ENCODE measurements at regions not wholly inside any gene's neighbourhood (a gene's known extent, or its start where the extent isn't known, plus 50 kb on each side); places are given as distances from the start of the nearest gene placed in this dataset.

- no peak overlapping the region for H3K9ac ChIP-seq (ENCODE audit: low read depth in 1 of 2, low read length in 2 of 2)
- H3K36me3 ChIP-seq (ENCODE audit: control insufficient read depth in 1 of 2, insufficient read depth in 2 of 2, low read length in 2 of 2) = no peaks in the 10 kb centered on the region
- H3K4me3 ChIP-seq (ENCODE audit: low read depth in 1 of 2, low read length in 2 of 2) = no peak overlapping the region
- H3K9me3 ChIP-seq (ENCODE audit: control insufficient read depth in 1 of 2, low read length in 2 of 2) = no peaks in the 10 kb centered on the region
- H3K27ac ChIP-seq (ENCODE audit: low read depth, low read length) = no peak overlapping the region
- peaks cover 4 to 9% of the 10 kb centered on the region in 2 donors for H3K27me3 ChIP-seq (ENCODE audit: control insufficient read depth in 1 of 2, insufficient read depth in 2 of 2, low read length in 2 of 2)
- H3K4me1 ChIP-seq (ENCODE audit: control insufficient read depth in 1 of 2, insufficient read depth in 2 of 2, low read length in 2 of 2) = peaks cover 13 to 18% of the 10 kb centered on the region in 2 donors
These were observed 65.5 kb upstream of the RXRA start for GRCh38 chr9:134260801-134261200.

GRCh38 chr9:134262035-134262434 is 64.2 kb upstream of the RXRA start:
- H3K9me3 ChIP-seq (ENCODE audit: control insufficient read depth in 1 of 2, low read length in 2 of 2) = no peaks in the 10 kb centered on the region
- peaks cover 13 to 18% of the 10 kb centered on the region in 2 donors for H3K4me1 ChIP-seq (ENCODE audit: control insufficient read depth in 1 of 2, insufficient read depth in 2 of 2, low read length in 2 of 2)

GRCh38 chr9:134263596-134263995 is 62.7 kb upstream of the RXRA start:
- Histone ChIP-seq H3K4me1 (ENCODE audit: control insufficient read depth in 1 of 2, insufficient read depth in 2 of 2, low read length in 2 of 2) (peaks cover 24% of the 10 kb centered on the region in 2 donors), H3K9ac (ENCODE audit: low read depth in 1 of 2, low read length in 2 of 2) (no peak overlapping the region)

More at GRCh38 chr9:134262035-134262434, 64.2 kb upstream of the RXRA start:
- H3K4me3 ChIP-seq (ENCODE audit: low read depth in 1 of 2, low read length in 2 of 2) = no peak overlapping the region
- peaks cover 4 to 9% of the 10 kb centered on the region in 2 donors for H3K27me3 ChIP-seq (ENCODE audit: control insufficient read depth in 1 of 2, insufficient read depth in 2 of 2, low read length in 2 of 2)
- H3K36me3 ChIP-seq (ENCODE audit: control insufficient read depth in 1 of 2, insufficient read depth in 2 of 2, low read length in 2 of 2) = no peaks in the 10 kb centered on the region
- H3K9ac ChIP-seq (ENCODE audit: low read depth in 1 of 2, low read length in 2 of 2) = no peak overlapping the region
- no peak overlapping the region for H3K27ac ChIP-seq (ENCODE audit: low read depth, low read length)

GRCh38 chr9:134264169-134264568 is 62.1 kb upstream of the RXRA start:
- H3K36me3 ChIP-seq (ENCODE audit: control insufficient read depth in 1 of 2, insufficient read depth in 2 of 2, low read length in 2 of 2) = no peaks in the 10 kb centered on the region
- H3K9me3 ChIP-seq (ENCODE audit: control insufficient read depth in 1 of 2, low read length in 2 of 2) = no peaks in the 10 kb centered on the region
- H3K4me3 ChIP-seq (ENCODE audit: low read depth in 1 of 2, low read length in 2 of 2) = no peak overlapping the region
- peaks cover 24 to 27% of the 10 kb centered on the region in 2 donors for H3K4me1 ChIP-seq (ENCODE audit: control insufficient read depth in 1 of 2, insufficient read depth in 2 of 2, low read length in 2 of 2)
- H3K27me3 ChIP-seq (ENCODE audit: control insufficient read depth in 1 of 2, insufficient read depth in 2 of 2, low read length in 2 of 2) = peaks cover 4 to 9% of the 10 kb centered on the region in 2 donors
- no peak overlapping the region for H3K9ac ChIP-seq (ENCODE audit: low read depth in 1 of 2, low read length in 2 of 2)
- H3K27ac ChIP-seq (ENCODE audit: low read depth, low read length) = no peak overlapping the region

More at GRCh38 chr9:134263596-134263995, 62.7 kb upstream of the RXRA start:
- Histone ChIP-seq H3K4me3 (ENCODE audit: low read depth in 1 of 2, low read length in 2 of 2) (no peak overlapping the region), H3K36me3 (ENCODE audit: control insufficient read depth in 1 of 2, insufficient read depth in 2 of 2, low read length in 2 of 2) (no peaks in the 10 kb centered on the region), H3K27me3 (ENCODE audit: control insufficient read depth in 1 of 2, insufficient read depth in 2 of 2, low read length in 2 of 2) (peaks cover 4 to 9% of the 10 kb centered on the region in 2 donors), H3K27ac (ENCODE audit: low read depth, low read length) (no peak overlapping the region), H3K9me3 (ENCODE audit: control insufficient read depth in 1 of 2, low read length in 2 of 2) (no peaks in the 10 kb centered on the region)

GRCh38 chr9:134265078-134265477 is 61.2 kb upstream of the RXRA start:
- no peak overlapping the region for H3K4me3 ChIP-seq (ENCODE audit: low read depth in 1 of 2, low read length in 2 of 2)
- no peaks in the 10 kb centered on the region for H3K9me3 ChIP-seq (ENCODE audit: control insufficient read depth in 1 of 2, low read length in 2 of 2)
- no peak overlapping the region for H3K27ac ChIP-seq (ENCODE audit: low read depth, low read length)
- H3K4me1 ChIP-seq (ENCODE audit: control insufficient read depth in 1 of 2, insufficient read depth in 2 of 2, low read length in 2 of 2) = peaks cover 24 to 27% of the 10 kb centered on the region in 2 donors
- no peaks in the 10 kb centered on the region for H3K36me3 ChIP-seq (ENCODE audit: control insufficient read depth in 1 of 2, insufficient read depth in 2 of 2, low read length in 2 of 2)
- peaks cover 4 to 9% of the 10 kb centered on the region in 2 donors for H3K27me3 ChIP-seq (ENCODE audit: control insufficient read depth in 1 of 2, insufficient read depth in 2 of 2, low read length in 2 of 2)
- H3K9ac ChIP-seq (ENCODE audit: low read depth in 1 of 2, low read length in 2 of 2) = no peak overlapping the region

- H3K27me3 ChIP-seq (ENCODE audit: control insufficient read depth in 1 of 2, insufficient read depth in 2 of 2, low read length in 2 of 2) = peaks cover 4 to 9% of the 10 kb centered on the region in 2 donors
- H3K4me1 ChIP-seq (ENCODE audit: control insufficient read depth in 1 of 2, insufficient read depth in 2 of 2, low read length in 2 of 2) = peaks cover 24 to 27% of the 10 kb centered on the region in 2 donors
- H3K9me3 ChIP-seq (ENCODE audit: control insufficient read depth in 1 of 2, low read length in 2 of 2) = no peaks in the 10 kb centered on the region
- no peak overlapping the region for H3K27ac ChIP-seq (ENCODE audit: low read depth, low read length)
- no peak overlapping the region for H3K9ac ChIP-seq (ENCODE audit: low read depth in 1 of 2, low read length in 2 of 2)
- H3K4me3 ChIP-seq (ENCODE audit: low read depth in 1 of 2, low read length in 2 of 2) = no peak overlapping the region
- no peaks in the 10 kb centered on the region for H3K36me3 ChIP-seq (ENCODE audit: control insufficient read depth in 1 of 2, insufficient read depth in 2 of 2, low read length in 2 of 2)
These were observed 59.8 kb upstream of the RXRA start for GRCh38 chr9:134266418-134266817.

GRCh38 chr9:134267305-134267880 is 58.9 kb upstream of the RXRA start:
- Histone ChIP-seq H3K4me1 (ENCODE audit: control insufficient read depth in 1 of 2, insufficient read depth in 2 of 2, low read length in 2 of 2) (peaks cover 24 to 27% of the 10 kb centered on the region in 2 donors), H3K27me3 (ENCODE audit: control insufficient read depth in 1 of 2, insufficient read depth in 2 of 2, low read length in 2 of 2) (peaks cover 7 to 9% of the 10 kb centered on the region in 2 donors), H3K9me3 (ENCODE audit: control insufficient read depth in 1 of 2, low read length in 2 of 2) (no peaks in the 10 kb centered on the region), H3K9ac (ENCODE audit: low read depth in 1 of 2, low read length in 2 of 2) (no peak overlapping the region), H3K4me3 (ENCODE audit: low read depth in 1 of 2, low read length in 2 of 2) (no peak overlapping the region), H3K36me3 (ENCODE audit: control insufficient read depth in 1 of 2, insufficient read depth in 2 of 2, low read length in 2 of 2) (no peaks in the 10 kb centered on the region), H3K27ac (ENCODE audit: low read depth, low read length) (no peak overlapping the region)

DNA sequence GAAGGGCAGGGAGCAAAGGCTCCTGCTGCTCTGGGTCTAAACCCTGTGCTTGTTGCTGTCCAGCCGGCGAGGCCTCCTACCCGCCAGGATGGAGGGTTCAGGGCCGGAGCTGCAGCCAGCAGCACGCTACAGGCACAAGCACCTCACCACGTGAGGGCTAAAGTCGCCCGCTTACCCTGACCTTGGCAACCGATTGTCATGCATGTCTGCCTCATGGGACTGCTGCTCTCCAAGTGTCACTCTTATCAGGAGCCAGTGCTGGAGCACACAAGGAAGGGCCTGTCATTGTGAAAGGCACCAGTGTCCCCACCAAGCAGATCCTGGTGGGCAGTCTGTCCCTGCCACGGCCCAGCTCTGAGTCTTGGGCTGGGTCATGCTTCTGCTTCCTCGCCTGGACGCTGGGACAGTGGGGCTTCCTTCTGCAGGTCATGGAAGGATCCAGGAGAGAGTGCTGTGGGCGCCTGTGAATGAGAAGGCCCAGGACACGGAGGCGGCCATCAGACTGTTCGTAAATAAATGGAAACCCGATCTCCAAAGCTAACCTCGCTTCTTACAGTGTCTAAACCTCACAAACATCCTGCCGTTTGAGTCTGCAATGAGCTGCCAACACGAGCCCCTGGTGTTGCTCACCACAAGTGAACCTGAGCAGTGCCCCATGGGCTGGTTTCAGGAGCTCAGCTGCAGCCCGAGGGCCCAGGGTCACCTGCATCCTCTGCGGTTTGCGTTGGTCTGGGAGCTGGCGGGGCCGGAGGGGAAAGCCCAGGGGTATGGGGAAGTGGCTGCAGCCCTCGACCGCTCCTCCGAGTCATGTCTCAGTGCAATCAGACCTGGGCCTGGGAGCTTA is 58.2 kb upstream of the RXRA start:
- H3K4me3 ChIP-seq (ENCODE audit: low read depth in 1 of 2, low read length in 2 of 2) = no peak overlapping the region
- no peaks in the 10 kb centered on the region for H3K9me3 ChIP-seq (ENCODE audit: control insufficient read depth in 1 of 2, low read length in 2 of 2)
- no peak overlapping the region for H3K9ac ChIP-seq (ENCODE audit: low read depth in 1 of 2, low read length in 2 of 2)
- no peak overlapping the region for H3K27ac ChIP-seq (ENCODE audit: low read depth, low read length)
- H3K4me1 ChIP-seq (ENCODE audit: control insufficient read depth in 1 of 2, insufficient read depth in 2 of 2, low read length in 2 of 2) = peaks cover 24 to 27% of the 10 kb centered on the region in 2 donors
- H3K27me3 ChIP-seq (ENCODE audit: control insufficient read depth in 1 of 2, insufficient read depth in 2 of 2, low read length in 2 of 2) = peaks cover 7 to 9% of the 10 kb centered on the region in 2 donors
- H3K36me3 ChIP-seq (ENCODE audit: control insufficient read depth in 1 of 2, insufficient read depth in 2 of 2, low read length in 2 of 2) = no peaks in the 10 kb centered on the region

DNA sequence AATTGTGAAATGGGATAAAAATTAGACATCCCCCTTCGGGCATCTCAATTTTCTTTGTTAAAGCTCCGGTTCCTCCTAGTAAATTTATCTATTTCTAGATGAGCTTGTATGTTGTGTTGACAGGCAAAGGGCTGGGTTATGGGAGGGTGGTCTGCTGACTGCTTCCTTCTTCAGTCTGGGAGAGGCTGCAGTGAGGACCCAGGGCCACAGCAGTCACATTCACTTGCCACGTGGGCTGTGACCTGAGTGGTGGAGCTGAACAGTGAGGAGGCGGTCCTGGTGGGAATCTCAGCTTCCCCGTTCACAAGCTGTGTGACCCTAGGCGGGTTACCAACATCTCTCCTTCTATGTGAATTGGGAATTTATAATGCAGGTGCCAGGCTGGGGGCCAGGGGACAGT is 57.5 kb upstream of the RXRA start:
- Histone ChIP-seq H3K36me3 (ENCODE audit: control insufficient read depth in 1 of 2, insufficient read depth in 2 of 2, low read length in 2 of 2) (no peaks in the 10 kb centered on the region), H3K4me1 (ENCODE audit: control insufficient read depth in 1 of 2, insufficient read depth in 2 of 2, low read length in 2 of 2) (peaks cover 24 to 26% of the 10 kb centered on the region in 2 donors), H3K27me3 (ENCODE audit: control insufficient read depth in 1 of 2, insufficient read depth in 2 of 2, low read length in 2 of 2) (peaks cover 7% of the 10 kb centered on the region in 2 donors), H3K9ac (ENCODE audit: low read depth in 1 of 2, low read length in 2 of 2) (no peak overlapping the region), H3K27ac (ENCODE audit: low read depth, low read length) (no peak overlapping the region), H3K9me3 (ENCODE audit: control insufficient read depth in 1 of 2, low read length in 2 of 2) (no peaks in the 10 kb centered on the region), H3K4me3 (ENCODE audit: low read depth in 1 of 2, low read length in 2 of 2) (no peak overlapping the region)

Data from duodenal mucosa (tissue), 2 donors.